ENCODE measurements at regions not wholly inside any gene's neighbourhood (a gene's known extent, or its start where the extent isn't known, plus 50 kb on each side); places are given as distances from the start of the nearest gene placed in this dataset.
A peak's percentile ranks its signal among the peaks of the same experiment; 100 is the strongest.
"Not testable (repeated sequence)": the region's sequence is repeated elsewhere in the genome, so short reads cannot be mapped to it uniquely, and the experiment has no call there.

DNA sequence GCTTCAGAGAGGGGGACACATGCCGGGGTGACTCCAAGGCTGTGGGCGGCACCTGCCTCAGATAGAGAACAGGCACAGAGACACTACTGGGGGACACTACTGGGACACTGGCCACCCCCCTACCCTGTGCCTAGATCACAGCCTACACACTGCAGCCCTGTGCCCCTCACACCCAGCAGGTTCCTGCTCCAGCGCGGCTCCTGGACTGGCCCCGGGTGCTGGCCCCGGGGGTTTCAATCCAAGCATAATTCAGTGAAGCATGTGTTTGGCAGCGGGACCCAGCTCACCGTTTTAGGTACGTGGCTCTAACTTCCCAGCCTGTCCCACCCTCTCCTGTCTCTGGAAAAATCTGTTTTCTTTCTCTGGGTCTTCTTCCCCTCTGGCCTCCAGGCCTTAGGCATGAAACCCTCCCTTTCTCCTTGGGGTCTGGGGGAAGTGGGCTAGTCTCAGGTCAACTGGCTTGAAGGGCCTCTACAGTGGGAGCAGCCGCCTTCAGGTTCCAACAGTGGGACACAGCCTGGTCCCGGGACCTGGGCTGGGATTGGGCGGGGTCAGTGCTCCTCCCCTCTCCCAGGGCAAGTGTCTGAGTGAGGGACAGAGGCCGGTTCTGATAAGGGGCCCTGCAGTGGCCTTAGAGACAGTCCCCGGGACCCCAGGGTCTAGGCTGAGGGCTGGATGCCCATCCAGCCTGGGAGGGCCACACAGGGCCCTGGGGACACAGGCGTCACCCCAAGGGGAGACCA, 98.8 kb downstream of the CRYBB2 start:
- Histone ChIP-seq H3K27me3 (no peaks in the 10 kb centered on the region), H3K4me3 (no peak overlapping the region), H3K4me1 (no peaks in the 10 kb centered on the region), H3K27ac (no peak overlapping the region), H3K9me3 (no peaks in the 10 kb centered on the region), H3K36me3 (no peaks in the 10 kb centered on the region)
- intact Hi-C loops (cut with DNase I): no loop called here
- TF ChIP-seq, protein P1, sequence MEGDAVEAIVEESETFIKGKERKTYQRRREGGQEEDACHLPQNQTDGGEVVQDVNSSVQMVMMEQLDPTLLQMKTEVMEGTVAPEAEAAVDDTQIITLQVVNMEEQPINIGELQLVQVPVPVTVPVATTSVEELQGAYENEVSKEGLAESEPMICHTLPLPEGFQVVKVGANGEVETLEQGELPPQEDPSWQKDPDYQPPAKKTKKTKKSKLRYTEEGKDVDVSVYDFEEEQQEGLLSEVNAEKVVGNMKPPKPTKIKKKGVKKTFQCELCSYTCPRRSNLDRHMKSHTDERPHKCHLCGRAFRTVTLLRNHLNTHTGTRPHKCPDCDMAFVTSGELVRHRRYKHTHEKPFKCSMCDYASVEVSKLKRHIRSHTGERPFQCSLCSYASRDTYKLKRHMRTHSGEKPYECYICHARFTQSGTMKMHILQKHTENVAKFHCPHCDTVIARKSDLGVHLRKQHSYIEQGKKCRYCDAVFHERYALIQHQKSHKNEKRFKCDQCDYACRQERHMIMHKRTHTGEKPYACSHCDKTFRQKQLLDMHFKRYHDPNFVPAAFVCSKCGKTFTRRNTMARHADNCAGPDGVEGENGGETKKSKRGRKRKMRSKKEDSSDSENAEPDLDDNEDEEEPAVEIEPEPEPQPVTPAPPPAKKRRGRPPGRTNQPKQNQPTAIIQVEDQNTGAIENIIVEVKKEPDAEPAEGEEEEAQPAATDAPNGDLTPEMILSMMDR (IDR thresholded peaks at IDR 0.05): no peak
- DNase-seq (ENCODE audit: low spot score in 2 of 2): no peak

DNA sequence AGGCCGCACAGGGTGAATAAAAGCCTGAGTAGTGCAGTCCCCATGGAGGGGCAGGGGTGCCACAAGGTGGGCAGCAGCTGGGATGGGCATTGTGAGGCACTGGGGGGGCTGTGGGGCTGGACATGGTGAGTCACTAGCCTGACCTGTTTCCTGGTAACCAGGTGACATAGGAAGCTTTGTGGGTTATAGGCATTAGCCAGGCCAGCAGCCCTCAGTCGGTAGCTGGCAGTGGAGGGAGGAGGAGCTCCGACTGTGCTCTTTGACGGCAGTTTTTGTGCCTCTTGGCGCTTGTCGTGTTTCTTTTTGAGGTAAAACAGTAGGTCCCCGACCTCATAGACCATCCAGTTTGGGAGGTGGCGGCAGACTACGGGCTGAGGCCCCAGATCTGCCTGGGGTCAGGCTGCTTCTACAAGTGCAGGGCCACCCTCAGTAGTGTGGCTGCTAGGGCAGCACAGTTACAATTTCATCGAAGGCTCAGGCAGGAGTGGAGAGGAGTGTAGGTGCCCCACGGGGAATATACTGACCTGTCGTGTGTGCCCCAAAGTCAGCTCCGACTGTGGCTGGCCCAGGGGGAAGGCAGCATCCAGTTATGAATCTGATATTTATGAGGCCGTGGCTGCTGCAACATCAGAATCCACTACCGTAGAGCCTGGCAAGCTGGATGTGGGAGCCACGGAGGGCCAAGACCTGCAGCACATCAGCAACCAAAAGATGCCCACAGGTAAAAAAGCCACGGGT, 107.7 kb downstream of the CRYBB2 start:
- Histone ChIP-seq H3K4me1 (no peaks in the 10 kb centered on the region), H3K9me3 (no peaks in the 10 kb centered on the region), H3K27ac (no peak overlapping the region), H3K27me3 (no peaks in the 10 kb centered on the region), H3K4me3 (no peak overlapping the region), H3K36me3 (no peaks in the 10 kb centered on the region)
- intact Hi-C loops (cut with DNase I): no loop called here
- no peak for DNase-seq (ENCODE audit: low spot score in 2 of 2)
- TF ChIP-seq, protein P1 (IDR thresholded peaks at IDR 0.05): no peak

DNA sequence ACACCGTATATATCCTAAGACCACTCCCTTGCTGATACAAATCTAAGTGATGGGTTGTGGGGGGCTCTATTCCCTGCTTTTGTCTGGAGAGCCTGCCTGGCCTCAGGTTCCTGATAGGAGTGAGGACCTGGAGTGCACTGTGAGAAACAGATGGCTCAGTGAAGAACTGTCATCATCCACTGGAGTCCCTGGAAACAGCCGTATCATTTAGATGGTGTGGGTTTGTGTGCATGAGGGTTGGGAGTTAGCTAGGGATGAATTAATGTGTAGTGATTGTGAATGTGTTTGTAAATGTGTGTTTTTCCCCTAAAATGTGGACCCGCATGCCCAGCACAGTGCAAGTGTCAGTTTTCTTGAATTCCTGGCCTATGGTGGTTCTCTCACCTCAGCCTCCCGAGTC, 111.6 kb downstream of the CRYBB2 start:
- no peaks in the 10 kb centered on the region for H3K4me1 ChIP-seq
- no peak overlapping the region for H3K4me3 ChIP-seq
- no peaks in the 10 kb centered on the region for H3K9me3 ChIP-seq
- DNase-seq (ENCODE audit: low spot score in 2 of 2): no peak
- no peaks in the 10 kb centered on the region for H3K36me3 ChIP-seq
- H3K27me3 ChIP-seq: no peaks in the 10 kb centered on the region
- TF ChIP-seq, protein P1 (IDR thresholded peaks at IDR 0.05): no peak
- intact Hi-C loops (cut with DNase I): no loop called here
- H3K27ac ChIP-seq: no peak overlapping the region

- H3K27me3 ChIP-seq; H3K9me3 ChIP-seq; H3K4me3 ChIP-seq; intact Hi-C loops (cut with DNase I); H3K27ac ChIP-seq; H3K36me3 ChIP-seq; DNase-seq (ENCODE audit: low spot score in 2 of 2); H3K4me1 ChIP-seq: not testable (repeated sequence)
Observed at GRCh38 chr22:25331911-25332310, 112.5 kb downstream of the CRYBB2 start.

- Histone ChIP-seq H3K4me3 (no peak overlapping the region), H3K36me3 (no peaks in the 10 kb centered on the region), H3K27ac (no peak overlapping the region), H3K4me1 (no peaks in the 10 kb centered on the region), H3K9me3 (no peaks in the 10 kb centered on the region), H3K27me3 (no peaks in the 10 kb centered on the region)
- DNase-seq (ENCODE audit: low spot score in 2 of 2): no peak
- TF ChIP-seq, protein P1 (IDR thresholded peaks at IDR 0.05): no peak
- intact Hi-C loops (cut with DNase I): no loop called here
Observed at GRCh38 chr22:25332386-25332785, 112.9 kb downstream of the CRYBB2 start.

GRCh38 chr22:25334162-25334490, 114.7 kb downstream of the CRYBB2 start:
- Histone ChIP-seq H3K4me1 (no peaks in the 10 kb centered on the region), H3K36me3 (no peaks in the 10 kb centered on the region), H3K27ac (no peak overlapping the region), H3K9me3 (peaks cover 0 to 12% of the 10 kb centered on the region in 2 donors), H3K4me3 (no peak overlapping the region), H3K27me3 (no peaks in the 10 kb centered on the region)
- TF ChIP-seq, protein P1 (IDR thresholded peaks at IDR 0.05): peak in 1 of 3 experiments; percentile 23
- DNase-seq (ENCODE audit: low spot score in 2 of 2): no peak
- intact Hi-C loops (cut with DNase I): no loop called here

DNA sequence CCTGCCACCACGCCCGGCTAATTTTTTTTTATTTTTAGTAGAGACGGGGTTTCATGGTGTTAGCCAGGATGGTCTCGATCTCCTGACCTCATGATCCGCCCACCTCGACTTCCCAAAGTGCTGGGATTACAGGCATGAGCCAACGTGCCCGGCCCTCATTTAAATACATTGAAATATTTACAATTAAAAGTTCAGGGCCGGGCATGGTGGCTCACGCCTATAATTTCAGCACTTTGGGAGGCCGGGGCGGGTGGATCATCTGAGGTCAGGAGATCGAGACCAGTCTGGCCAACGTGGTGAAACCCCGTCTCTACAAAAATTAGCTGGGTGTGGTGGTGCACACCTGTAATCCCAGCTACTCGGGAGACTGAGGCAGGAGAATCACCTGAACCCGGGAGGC, 115.2 kb downstream of the CRYBB2 start:
- intact Hi-C loops (cut with DNase I); H3K27me3 ChIP-seq; H3K27ac ChIP-seq; DNase-seq (ENCODE audit: low spot score in 2 of 2); H3K4me1 ChIP-seq; H3K36me3 ChIP-seq; H3K4me3 ChIP-seq: not testable (repeated sequence)
- peaks cover 0 to 16% of the 10 kb centered on the region in 2 donors for H3K9me3 ChIP-seq

DNA sequence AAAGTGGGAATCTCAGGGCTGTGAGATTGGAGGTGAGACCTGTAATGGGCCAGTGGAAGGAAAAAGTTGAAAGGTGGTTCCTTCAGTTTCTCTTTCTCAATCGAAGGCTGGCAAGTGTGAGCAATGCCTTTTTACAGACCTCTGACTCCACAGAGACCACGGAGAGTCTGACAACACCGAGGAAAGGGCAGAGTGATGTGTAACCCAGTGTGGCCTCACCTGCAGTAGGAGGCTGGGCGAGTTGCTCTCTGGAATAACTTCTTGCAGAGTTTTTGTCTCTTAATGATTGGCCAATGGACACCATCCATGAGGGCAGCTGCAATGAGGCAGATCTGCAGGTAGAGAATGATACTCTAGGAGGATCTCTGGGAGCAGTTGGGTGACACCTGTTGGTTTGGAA, 115.8 kb downstream of the CRYBB2 start:
- DNase-seq (ENCODE audit: low spot score in 2 of 2); intact Hi-C loops (cut with DNase I): not testable (repeated sequence)
- H3K9me3 ChIP-seq: peaks cover 0 to 22% of the 10 kb centered on the region in 2 donors

DNA sequence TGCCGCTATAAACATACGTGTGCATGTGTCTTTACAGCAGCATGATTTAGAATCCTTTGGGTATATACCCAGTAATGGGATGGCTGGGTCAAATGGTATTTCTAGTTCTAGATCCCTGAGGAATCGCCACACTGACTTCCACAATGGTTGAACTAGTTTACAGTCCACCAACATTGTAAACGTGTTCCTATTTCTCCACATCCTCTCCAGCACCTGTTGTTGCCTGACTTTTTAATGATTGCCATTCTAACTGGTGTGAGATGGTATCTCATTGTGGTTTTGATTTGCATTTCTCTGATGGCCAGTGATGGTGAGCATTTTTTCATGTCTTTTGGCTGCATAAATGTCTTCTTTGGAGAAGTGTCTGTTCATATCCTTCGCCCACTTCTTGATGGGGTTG, 121.1 kb downstream of the CRYBB2 start:
- DNase-seq (ENCODE audit: low spot score in 2 of 2); H3K36me3 ChIP-seq; H3K27ac ChIP-seq; intact Hi-C loops (cut with DNase I); H3K27me3 ChIP-seq; H3K4me1 ChIP-seq; H3K4me3 ChIP-seq: not testable (repeated sequence)
- H3K9me3 ChIP-seq: peaks cover 0 to 35% of the 10 kb centered on the region in 2 donors

More for the DNA sequence above, 115.8 kb downstream of the CRYBB2 start:
- H3K4me3 ChIP-seq, H3K36me3 ChIP-seq, H3K27me3 ChIP-seq, H3K4me1 ChIP-seq, H3K27ac ChIP-seq: not testable (repeated sequence)

All from ascending aorta (tissue), 2 donors.